SK-N-SH treated with all-trans-retinoic acid at 6 μM for 48 hours (cell line): ENCODE measurements at regions not wholly inside any gene's neighbourhood (a gene's known extent, or its start where the extent isn't known, plus 50 kb on each side); places are given as distances from the start of the nearest gene placed in this dataset.

Source experiments
- ISL1 ChIP-seq: fragments of 250-450 bp; sonication (Bioruptor Pico); IDR thresholded peaks from 2 replicates; pipeline ENCODE4 v2.1.2; 2022; ENCODE audit warnings: mild to moderate bottlenecking, moderate library complexity
- OSR1 ChIP-seq: fragments of 250-450 bp; sonication (Bioruptor Pico); IDR thresholded peaks from 2 replicates; pipeline ENCODE4 v1.8.0; 2022; ENCODE audit warnings: moderate library complexity, mild to moderate bottlenecking, inconsistent platforms
- RARB ChIP-seq: fragments of 250-450 bp; sonication (Bioruptor Pico); IDR thresholded peaks from 2 replicates; pipeline ENCODE4 v1.8.0; 2021; ENCODE audit warnings: mild to moderate bottlenecking, moderate library complexity
- ZC3H10 ChIP-seq: fragments of 250-450 bp; sonication (Bioruptor Pico); IDR thresholded peaks from 2 replicates; pipeline ENCODE4 v1.5.1; 2021; ENCODE audit warnings: mild to moderate bottlenecking, moderate library complexity
- ZFP3 ChIP-seq: fragments of 250-450 bp; sonication (Bioruptor Pico); IDR thresholded peaks from 2 replicates; pipeline ENCODE4 v1.5.0; 2020; ENCODE audit warnings: mild to moderate bottlenecking, moderate library complexity
- ZFP30 ChIP-seq: fragments of 450-650 bp; formaldehyde crosslinking; IDR thresholded peaks from 2 replicates; pipeline ENCODE4 v1.5.0; 2022; ENCODE audit warnings: mild to moderate bottlenecking, moderate library complexity
- TF ChIP-seq, protein P1 (sequence below): fragments of 250-450 bp; sonication (Bioruptor Pico); IDR thresholded peaks from 2 replicates; pipeline ENCODE4 v1.8.0; 2020; ENCODE audit warnings: mild to moderate bottlenecking, moderate library complexity, borderline replicate concordance

DNA sequence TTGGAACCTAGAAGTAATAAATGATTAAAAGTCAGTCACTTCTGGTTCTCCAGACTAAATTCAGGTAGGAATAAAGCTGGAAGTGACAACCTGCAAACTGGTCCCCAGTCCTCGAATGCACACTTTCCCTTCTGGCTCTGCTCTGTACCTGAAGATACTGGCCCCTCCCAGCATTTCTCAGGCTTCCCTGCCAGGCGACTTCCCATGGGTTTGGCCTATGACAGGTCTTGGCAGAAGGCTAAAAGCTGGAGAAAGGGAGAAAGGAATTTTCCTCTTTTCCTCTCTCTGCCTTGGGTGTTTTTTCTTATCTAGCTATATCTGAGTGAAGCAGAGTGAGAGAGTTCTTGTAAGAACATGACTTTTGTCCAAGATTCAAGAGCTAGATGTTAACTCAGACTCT lies 1005.7 kb downstream of the DTWD2 start:
- TF ChIP-seq, protein P1, sequence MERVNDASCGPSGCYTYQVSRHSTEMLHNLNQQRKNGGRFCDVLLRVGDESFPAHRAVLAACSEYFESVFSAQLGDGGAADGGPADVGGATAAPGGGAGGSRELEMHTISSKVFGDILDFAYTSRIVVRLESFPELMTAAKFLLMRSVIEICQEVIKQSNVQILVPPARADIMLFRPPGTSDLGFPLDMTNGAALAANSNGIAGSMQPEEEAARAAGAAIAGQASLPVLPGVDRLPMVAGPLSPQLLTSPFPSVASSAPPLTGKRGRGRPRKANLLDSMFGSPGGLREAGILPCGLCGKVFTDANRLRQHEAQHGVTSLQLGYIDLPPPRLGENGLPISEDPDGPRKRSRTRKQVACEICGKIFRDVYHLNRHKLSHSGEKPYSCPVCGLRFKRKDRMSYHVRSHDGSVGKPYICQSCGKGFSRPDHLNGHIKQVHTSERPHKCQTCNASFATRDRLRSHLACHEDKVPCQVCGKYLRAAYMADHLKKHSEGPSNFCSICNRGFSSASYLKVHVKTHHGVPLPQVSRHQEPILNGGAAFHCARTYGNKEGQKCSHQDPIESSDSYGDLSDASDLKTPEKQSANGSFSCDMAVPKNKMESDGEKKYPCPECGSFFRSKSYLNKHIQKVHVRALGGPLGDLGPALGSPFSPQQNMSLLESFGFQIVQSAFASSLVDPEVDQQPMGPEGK (CRISPR knock-in tag), result no peak
- no peak for TF ChIP-seq ISL1
- no peak for TF ChIP-seq ZFP3 (CRISPR knock-in tag)
- TF ChIP-seq ZC3H10 (CRISPR knock-in tag), result no peak
- TF ChIP-seq RARB (CRISPR knock-in tag), result no peak
- TF ChIP-seq OSR1 (CRISPR knock-in tag), result no peak
- TF ChIP-seq ZFP30 (CRISPR knock-in tag), result no peak
